HG03196 (cell line): ENCODE measurements at regions not wholly inside any gene's neighbourhood (a gene's known extent, or its start where the extent isn't known, plus 50 kb on each side); places are given as distances from the start of the nearest gene placed in this dataset.
"Not testable (repeated sequence)": the region's sequence is repeated elsewhere in the genome, so short reads cannot be mapped to it uniquely, and the experiment has no call there.

Experiments used
- ATAC-seq: cut with Tn5 transposase; IDR thresholded peaks from one replicate; pipeline ENCODE4 v1.9.1; 2021; ENCODE audit not compliant: unreplicated experiment

DNA sequence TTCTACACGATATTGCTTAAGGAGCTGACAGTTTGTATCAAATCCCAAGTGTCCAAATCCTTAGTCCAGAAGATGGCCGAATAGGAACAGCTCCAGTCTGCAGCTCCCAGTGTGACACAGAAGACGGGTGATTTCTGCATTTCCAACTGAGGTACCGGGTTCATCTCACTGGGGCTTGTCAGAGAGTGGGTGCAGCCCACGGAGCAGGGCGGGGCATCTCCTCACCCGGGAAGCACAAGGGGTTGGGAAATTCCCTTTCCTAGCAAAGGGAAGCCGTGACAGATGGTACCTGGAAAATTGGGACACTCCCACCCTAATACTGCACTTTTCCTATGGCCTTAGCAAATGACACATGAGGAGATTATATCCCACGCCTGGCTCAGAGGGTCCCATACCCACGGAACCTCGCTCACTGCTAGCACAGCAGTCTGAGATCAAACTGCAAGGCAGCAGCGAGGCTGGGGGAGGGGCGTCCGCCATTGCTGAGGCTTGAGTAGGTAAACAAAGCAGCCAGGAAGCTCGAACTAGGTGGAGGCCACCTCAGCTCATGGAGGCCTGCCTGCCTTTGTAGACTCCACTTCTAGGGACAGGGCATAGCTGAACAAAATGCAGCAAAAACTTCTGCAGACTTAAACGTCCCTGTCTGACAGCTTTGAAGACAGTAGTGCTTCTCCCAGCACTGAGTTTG lies 162.3 kb upstream of the MAP2 start:
- ATAC-seq: not testable (repeated sequence)

DNA sequence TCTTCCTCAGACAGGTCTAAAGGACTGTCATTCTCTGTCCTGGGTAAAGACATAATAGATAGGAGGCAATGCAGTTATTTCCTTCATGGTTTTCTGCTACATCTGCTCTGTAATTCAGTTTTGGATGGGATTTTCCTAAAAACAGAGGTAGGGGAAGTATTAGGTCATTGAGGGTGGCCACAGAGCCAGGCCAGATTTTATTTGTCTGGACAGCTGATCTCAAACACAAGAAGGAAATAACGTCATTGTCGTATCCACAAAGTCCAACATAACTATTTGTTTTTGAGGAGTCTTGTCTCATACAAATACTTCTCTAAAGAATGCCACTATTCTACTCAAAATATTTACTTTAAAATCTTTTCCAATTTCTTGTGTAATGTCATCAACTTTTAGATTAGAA lies 154.8 kb upstream of the MAP2 start:
- ATAC-seq: no peak

GRCh38 chr2:209276000-209276399 lies 147.8 kb upstream of the MAP2 start:
- no peak for ATAC-seq

DNA sequence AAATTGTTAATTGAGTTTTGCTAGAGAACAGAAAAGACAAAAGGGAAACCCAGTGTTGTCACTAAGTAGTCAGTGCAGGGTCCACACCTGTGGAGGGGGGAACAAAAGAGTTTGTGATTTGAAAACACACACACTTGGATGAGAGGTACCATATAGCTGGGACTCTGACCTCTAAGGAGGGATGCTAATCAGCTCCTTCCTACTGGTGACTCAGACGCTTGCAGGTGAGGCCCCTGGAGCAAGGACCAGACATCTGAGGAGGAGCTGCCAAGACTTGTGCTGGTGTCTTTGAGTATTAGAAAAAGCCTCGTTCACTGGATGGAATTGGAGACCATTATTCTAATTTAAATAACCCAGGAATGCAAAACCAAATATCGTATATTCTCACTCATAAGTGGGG lies 146.4 kb upstream of the MAP2 start:
- ATAC-seq: no peak

DNA sequence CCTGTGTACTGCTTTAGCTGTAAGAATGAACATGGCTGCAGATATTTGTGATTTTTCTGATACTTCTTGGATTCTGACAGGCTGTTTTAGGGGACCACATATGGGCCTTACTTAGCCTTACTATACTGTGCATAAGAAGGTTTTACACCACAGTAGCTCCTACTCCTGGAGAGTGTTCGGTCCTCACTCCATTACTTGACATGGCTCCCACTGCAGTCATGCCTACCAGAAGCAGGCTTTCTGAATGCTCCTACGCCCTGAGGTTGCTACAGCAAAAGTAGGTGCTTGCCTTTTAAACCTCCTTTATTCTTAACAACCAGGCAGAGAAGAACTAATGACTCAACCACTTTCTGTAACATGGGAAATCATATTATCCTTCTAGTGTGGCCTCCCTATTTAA lies 125.2 kb upstream of the MAP2 start:
- ATAC-seq: no peak

DNA sequence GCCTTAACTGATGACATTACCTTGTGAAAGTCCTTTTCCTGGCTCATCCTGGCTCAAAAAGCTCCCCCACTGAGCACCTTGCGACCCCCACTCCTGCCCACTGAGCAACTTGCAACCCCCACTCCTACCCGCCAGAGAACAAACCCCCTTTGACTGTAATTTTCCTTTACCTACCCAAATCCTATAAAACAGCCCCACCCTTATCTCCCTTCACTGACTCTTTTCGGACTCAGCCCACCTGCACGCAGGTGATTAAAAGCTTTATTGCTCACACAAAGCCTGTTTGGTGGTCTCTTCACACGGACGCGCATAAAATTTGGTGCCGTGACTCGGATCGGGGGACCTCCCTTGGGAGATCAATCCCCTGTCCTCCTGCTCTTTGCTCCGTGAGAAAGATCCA lies 124.4 kb upstream of the MAP2 start:
- not testable (repeated sequence) for ATAC-seq

- not testable (repeated sequence) for ATAC-seq
Observed at GRCh38 chr2:209300766-209301165, 123.1 kb upstream of the MAP2 start.

GRCh38 chr2:209305026-209305425 lies 118.8 kb upstream of the MAP2 start:
- no peak for ATAC-seq

DNA sequence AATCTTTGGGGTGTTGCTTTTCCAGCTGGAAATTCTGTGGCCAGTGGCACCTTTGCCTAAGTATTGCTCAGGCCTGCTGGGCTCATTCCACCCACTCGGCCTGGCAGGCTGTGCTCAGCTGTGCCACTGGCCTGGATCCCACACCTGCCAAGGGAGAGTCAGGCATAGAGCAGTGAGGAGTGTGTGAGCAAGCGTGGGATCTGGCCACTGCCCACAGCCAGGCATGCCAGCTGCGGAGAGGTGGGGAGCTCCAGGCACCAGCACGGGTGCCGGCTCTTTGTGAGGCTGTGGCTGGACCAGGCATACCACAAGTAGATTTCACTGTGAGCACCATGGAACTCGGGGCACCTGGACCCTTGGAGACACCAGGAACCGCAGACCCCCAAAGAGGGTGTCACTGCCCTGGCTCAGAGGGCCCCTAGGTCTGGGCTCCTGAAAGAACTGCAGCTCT lies 118.1 kb upstream of the MAP2 start:
- no peak for ATAC-seq

DNA sequence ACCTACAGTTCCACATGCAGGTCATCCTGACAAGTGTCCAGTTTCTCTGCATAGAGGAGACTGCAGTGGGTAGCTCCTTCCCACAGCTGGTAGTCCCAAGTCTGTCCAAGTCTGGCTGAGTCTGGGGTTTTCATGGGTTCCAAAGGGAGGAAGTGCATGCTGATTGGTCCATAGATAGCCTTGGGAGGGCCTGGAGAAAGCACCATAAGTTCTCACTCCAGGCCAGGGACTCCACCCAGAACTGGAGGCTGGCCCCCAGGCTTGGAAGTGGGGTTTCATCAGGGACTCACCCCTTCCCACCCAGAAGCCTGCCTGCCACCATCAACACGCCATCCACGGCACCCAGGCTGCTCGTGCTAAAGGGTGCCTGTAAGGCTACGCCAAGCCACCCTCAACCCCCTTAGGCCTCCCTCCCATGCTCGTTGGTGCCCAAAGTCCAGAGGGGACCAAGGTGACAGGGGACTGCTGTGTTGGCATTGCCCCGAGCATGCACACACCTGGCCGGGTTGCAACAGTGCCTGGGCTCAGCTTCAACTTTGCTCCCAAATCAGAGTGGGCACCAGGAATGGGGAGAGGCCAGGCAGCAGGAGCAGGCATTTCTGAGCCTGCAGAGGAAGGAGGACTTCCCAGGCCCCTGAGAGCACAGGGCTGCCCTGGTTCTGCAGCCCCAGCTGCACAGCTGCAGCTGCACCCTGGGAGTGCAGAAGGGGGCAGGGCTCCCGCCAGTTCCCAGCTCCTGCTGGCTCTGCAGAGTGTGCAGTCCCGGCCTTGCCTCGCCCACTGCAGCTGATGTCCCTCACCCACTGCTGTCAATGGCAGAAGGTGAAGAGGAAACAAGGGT lies 116.5 kb upstream of the MAP2 start:
- no peak for ATAC-seq

DNA sequence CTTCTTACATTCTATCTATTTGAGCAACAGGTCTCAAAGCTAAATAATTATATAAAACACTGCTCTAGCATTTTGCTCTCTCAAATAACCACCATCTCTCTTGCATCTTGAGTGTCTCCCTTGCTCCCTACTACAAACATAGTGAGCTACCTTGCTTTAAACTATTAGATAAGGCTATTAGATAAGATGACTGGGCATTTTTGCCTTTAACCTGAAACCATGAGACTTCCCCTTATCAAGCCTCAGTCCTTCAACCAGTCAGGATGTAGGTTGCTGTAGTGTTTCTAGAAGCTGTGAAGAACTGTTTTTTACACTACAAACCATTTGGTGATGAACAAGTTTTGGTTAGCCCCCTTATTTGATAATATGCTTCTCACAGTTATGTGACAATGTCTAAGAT lies 115.4 kb upstream of the MAP2 start:
- ATAC-seq: no peak

GRCh38 chr2:209311948-209312347 lies 111.9 kb upstream of the MAP2 start:
- ATAC-seq: no peak

- not testable (repeated sequence) for ATAC-seq
Observed at GRCh38 chr2:209312450-209312849, 111.4 kb upstream of the MAP2 start.

GRCh38 chr2:209314653-209315052 lies 109.2 kb upstream of the MAP2 start:
- ATAC-seq: no peak

DNA sequence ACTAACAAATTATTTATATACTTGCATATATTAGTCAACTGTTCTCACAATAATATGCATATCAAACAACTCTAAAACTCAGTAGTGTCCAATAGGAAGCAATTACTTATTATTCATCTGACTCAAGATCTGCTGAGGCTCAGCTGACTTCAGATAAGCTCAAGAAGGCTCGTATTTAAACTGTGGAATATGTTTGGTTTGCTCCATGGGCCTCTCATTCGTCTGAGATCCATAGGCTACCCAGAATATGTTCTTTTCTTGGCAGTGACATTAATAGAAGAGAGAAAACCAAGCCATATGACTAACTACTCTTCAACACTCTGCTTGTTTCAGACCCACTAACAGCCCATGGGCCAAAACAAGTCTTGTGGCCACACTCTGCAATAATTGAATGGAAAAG lies 107.7 kb upstream of the MAP2 start:
- ATAC-seq: no peak

DNA sequence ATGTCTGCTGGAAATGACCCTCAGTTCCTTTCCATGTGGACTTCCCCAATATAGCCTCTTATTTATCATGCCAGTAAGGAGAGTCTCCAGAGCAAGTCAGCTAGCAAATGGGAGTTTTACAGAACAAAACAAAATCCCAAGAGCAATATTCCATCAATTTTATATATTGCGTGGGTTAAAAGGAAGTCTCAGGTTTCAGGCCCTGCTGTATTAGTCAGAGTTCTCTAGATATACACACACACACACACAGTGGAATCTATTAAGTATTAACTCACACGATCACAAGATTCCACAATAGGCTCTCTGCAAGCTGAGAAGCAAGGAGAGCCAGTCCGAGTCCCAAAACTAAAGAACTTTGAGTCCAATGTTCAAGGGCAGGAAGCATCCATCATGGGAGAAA lies 102.8 kb upstream of the MAP2 start:
- no peak for ATAC-seq

DNA sequence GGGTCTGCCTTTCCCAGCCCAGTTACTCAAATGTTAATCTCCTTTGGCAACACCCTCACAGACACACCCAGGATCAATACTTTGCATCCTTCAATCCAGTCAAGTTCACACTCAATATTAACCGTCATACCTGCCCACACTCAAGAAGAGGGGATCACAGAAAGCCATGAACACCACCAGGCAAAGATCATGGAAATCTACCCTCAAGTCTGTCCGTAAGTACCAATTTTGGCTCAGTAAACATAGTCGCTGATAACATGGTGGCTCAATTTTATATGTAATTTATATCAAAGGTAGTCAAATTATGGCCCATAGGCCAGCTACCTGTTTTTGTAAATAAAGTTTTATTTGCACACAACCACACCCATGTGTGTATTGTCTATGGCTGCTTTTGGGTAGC lies 102.3 kb upstream of the MAP2 start:
- no peak for ATAC-seq

GRCh38 chr2:209322041-209322440 lies 101.8 kb upstream of the MAP2 start:
- ATAC-seq: no peak

DNA sequence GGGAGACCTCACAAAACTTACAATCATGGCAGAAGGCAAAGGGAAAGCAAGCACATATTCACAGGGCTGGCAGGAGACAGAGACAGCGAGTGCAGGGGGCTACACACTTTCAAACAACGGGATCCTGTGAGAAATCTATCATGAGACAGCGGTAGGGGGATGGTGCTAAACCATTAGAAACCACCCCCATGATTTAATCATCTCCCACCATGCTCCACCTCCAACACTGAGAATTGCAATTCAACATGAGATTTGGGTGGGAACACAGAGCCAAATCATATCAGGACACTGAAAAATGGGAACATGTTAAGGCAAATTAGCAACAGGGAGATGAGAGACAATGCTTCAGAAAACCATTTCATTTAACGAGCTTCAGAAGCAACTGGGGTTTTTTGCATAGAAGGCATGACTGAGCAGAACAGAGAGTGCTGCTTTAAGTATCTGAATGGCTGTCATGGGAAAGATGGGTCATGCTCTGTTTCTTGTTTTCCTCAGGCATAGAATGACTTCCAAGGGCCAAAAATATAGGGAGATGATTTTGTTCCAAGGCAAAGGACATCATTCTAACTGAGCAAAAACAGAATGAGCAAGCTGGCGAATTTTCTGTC lies 100.8 kb upstream of the MAP2 start:
- no peak for ATAC-seq

DNA sequence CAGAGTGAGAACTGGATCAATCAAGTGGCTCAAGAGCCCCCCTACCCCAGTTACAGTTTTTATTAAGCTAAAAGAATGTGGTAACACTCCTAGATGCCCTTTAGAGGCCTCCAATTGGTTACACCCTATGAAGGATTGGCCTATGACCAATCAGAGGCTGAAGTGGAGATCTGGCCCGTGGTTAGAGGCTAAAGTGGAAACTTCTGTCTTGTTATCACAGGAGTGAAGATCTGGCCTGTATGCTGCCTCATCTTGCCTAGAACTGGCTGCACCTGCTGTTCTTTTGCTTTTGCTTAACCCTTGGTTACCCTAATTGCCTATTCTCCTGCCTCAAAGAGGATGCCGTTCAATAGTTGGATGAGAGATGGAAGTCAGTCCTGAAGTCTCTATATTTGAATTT lies 100.1 kb upstream of the MAP2 start:
- ATAC-seq: no peak

GRCh38 chr2:209324281-209324680 lies 99.6 kb upstream of the MAP2 start:
- ATAC-seq: no peak

DNA sequence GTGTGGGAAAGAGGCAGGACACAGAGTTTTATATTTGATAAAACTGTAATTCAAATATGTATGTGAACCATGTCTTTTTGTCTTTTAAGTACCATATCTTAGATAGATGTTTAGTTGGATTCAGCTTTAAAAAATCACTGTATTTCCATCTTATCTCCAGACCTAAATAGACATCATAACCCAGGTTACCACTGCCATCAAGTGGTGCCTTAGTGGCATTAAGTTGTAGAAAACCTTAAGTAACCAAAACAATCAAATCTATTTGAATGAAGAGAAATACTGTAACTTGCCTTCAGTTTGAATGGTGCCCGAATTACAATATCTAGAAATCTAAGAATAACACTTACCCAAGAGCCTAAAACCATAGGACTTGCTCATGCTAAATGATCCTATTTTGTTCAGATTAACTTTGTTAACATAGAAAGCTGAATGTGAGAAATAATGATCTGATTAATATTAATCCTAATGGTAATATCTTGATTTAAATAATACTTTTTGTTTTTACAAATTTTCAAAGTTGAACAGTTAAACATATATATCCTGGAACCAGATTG lies 92.5 kb upstream of the MAP2 start:
- no peak for ATAC-seq
